Thyroid gland (tissue), 4 donors: ENCODE measurements at regions not wholly inside any gene's neighbourhood (a gene's known extent, or its start where the extent isn't known, plus 50 kb on each side); places are given as distances from the start of the nearest gene placed in this dataset.

ENCODE experiments used
- DNase-seq, 2 donors: peaks; one replicate each; pipeline ENCODE4 v3.0.0-alpha.2; 2019
- H3K27ac ChIP-seq, 3 donors: fragments of 200-600 bp; sonication (generic); 1 replicate in 2 of 3; 2 replicates in 1 of 3; pipeline ENCODE4 v1.5.1; 2016 to 2019; ENCODE audit warnings: mild to moderate bottlenecking in 1 of 3, moderate library complexity in 1 of 3
- H3K27me3 ChIP-seq: fragments of 200-600 bp; sonication (generic); one replicate; pipeline ENCODE4 v1.5.1; 2019
- H3K36me3 ChIP-seq, 2 donors: fragments of 200-600 bp; sonication (generic); one replicate each; pipeline ENCODE4 v1.5.1; 2016 to 2019
- H3K4me1 ChIP-seq, 2 donors: fragments of 200-600 bp; sonication (generic); one replicate each; pipeline ENCODE4 v1.5.1; 2017 to 2019
- H3K4me3 ChIP-seq, 3 donors: fragments of 200-600 bp; sonication (generic); replicated peaks in 1 of 3; 1 replicate in 2 of 3; 2 replicates in 1 of 3; pipeline ENCODE4 v1.5.1; 2016; ENCODE audit warnings: mild to moderate bottlenecking in 1 of 3
- H3K9me3 ChIP-seq: fragments of 200-600 bp; sonication (generic); one replicate; pipeline ENCODE4 v1.5.1; 2017
- CTCF ChIP-seq, 6 experiments: fragments of 200-600 bp in 3 of 6; fragments of 450-650 bp in 3 of 6; sonication (generic) in 3 of 6; IDR thresholded peaks; one replicate each; pipeline ENCODE4 v1.5.1; 2016 to 2019; ENCODE audit warnings: antibody characterized with exemption in 6 of 6, mild to moderate bottlenecking in 2 of 6, inconsistent platforms in 1 of 6, moderate library complexity in 1 of 6
- POLR2A ChIP-seq, 2 donors: fragments of 450-650 bp; IDR thresholded peaks; one replicate each; pipeline ENCODE4 v1.6.1; 2017; ENCODE audit warnings: antibody characterized with exemption in 2 of 2, mild to moderate bottlenecking in 2 of 2, moderate library complexity in 1 of 2
- WGBS, 2 donors: methylation state at CpG; one replicate each; pipeline ENCODE4 v1.1.5; 2017; 5-methylcytosine and 5-hydroxymethylcytosine counted together
- intact Hi-C: fragments of 100-400 bp; cut with DNase I; formaldehyde crosslinking; loops from one replicate; pipeline ENCODE4 v1.15.1; 2023

- DNase-seq: no peak
- intact Hi-C loops: no loop called here
- H3K4me3 ChIP-seq: no peak overlapping the region
- H3K4me1 ChIP-seq: no peaks in the 10 kb centered on the region
- TF ChIP-seq POLR2A (IDR thresholded peaks at IDR 0.05): no peak
- WGBS, 2 donors: 91 to 94% methylated on average over 5 of the region's 5 CpGs
- H3K27me3 ChIP-seq: no peaks in the 10 kb centered on the region
- H3K27ac ChIP-seq: no peak overlapping the region
- no peaks in the 10 kb centered on the region for H3K36me3 ChIP-seq
- H3K9me3 ChIP-seq: no peaks in the 10 kb centered on the region
Measured at GRCh38 chr5:111602817-111603445, 90.6 kb upstream of the STARD4 start.

GRCh38 chr5:111598996-111599395, 86.7 kb upstream of the STARD4 start:
- no peaks in the 10 kb centered on the region for H3K9me3 ChIP-seq
- 75 to 78% methylated on average over 2 of the region's 2 CpGs for WGBS, 2 donors
- no peak for DNase-seq
- no peaks in the 10 kb centered on the region for H3K36me3 ChIP-seq
- no peak overlapping the region for H3K27ac ChIP-seq
- TF ChIP-seq POLR2A (IDR thresholded peaks at IDR 0.05) (no peak), CTCF (IDR thresholded peaks at IDR 0.05) (no peak)
- intact Hi-C loops: no loop called here
- no peaks in the 10 kb centered on the region for H3K4me1 ChIP-seq
- H3K4me3 ChIP-seq: no peak overlapping the region
- no peaks in the 10 kb centered on the region for H3K27me3 ChIP-seq

DNA sequence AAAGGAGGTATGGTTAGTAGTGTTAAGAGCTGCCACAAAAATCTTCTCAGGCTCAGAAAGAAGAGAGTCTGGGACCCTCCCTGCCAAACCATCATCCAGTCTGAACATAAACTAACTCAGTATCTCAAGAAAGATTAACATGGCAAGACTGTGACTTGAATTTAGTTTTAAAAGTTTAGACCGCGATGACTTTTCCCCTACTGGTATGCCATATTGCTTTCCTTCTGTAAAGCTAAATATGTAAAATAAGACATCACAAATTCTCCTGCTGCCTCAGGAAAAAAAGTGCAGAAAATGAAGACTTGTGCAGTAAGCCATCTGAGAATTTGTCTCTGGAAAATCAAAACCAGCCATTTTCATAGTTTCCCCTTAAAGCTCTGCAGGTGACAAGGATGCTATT, 85.2 kb upstream of the STARD4 start:
- DNase-seq: no peak
- H3K4me1 ChIP-seq: no peaks in the 10 kb centered on the region
- intact Hi-C loops: no loop called here
- no peak for TF ChIP-seq POLR2A (IDR thresholded peaks at IDR 0.05)
- no peak for TF ChIP-seq CTCF (IDR thresholded peaks at IDR 0.05)
- H3K4me3 ChIP-seq: no peak overlapping the region
- no peaks in the 10 kb centered on the region for H3K27me3 ChIP-seq
- no peaks in the 10 kb centered on the region for H3K9me3 ChIP-seq
- 95 to 96% methylated on average over 2 of the region's 2 CpGs for WGBS, 2 donors
- no peaks in the 10 kb centered on the region for H3K36me3 ChIP-seq
- H3K27ac ChIP-seq: no peak overlapping the region

GRCh38 chr5:111596705-111597104, 84.4 kb upstream of the STARD4 start:
- no peak overlapping the region for H3K4me3 ChIP-seq
- no peaks in the 10 kb centered on the region for H3K27me3 ChIP-seq
- H3K9me3 ChIP-seq: no peaks in the 10 kb centered on the region
- no peaks in the 10 kb centered on the region for H3K4me1 ChIP-seq
- H3K36me3 ChIP-seq: no peaks in the 10 kb centered on the region
- intact Hi-C loops: no loop called here
- no peak for DNase-seq
- WGBS, 2 donors: 83 to 92% methylated on average over 1 to 3 of the region's 5 CpGs
- TF ChIP-seq POLR2A (IDR thresholded peaks at IDR 0.05): no peak
- no peak overlapping the region for H3K27ac ChIP-seq

DNA sequence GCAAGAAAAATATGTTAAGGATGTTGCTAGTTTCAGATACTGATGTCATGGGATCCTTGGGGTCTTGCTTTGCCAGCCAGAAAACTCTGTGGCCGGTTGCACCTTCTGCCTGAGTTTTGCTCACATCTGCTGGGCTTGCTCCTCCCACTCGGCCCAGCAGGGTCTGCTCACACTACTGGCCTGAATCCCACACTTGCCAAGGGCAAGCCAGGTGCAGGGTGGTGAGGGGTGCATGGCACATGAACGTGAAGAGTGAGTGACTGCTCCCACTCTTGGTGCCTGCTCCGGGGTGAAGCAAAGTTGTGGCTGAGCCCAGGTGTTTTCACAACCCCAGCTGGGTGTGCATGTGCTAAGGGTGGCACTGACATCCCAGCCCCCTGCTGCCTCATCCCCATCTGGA, 83.1 kb upstream of the STARD4 start:
- DNase-seq: no peak
- H3K4me1 ChIP-seq: no peaks in the 10 kb centered on the region
- no peaks in the 10 kb centered on the region for H3K36me3 ChIP-seq
- no peak overlapping the region for H3K4me3 ChIP-seq
- WGBS, 2 donors: 69 to 92% methylated on average over 2 to 4 of the region's 4 CpGs
- no peaks in the 10 kb centered on the region for H3K9me3 ChIP-seq
- no peaks in the 10 kb centered on the region for H3K27me3 ChIP-seq
- intact Hi-C loops: no loop called here
- no peak overlapping the region for H3K27ac ChIP-seq
- no peak for TF ChIP-seq CTCF (IDR thresholded peaks at IDR 0.05)
- no peak for TF ChIP-seq POLR2A (IDR thresholded peaks at IDR 0.05)

GRCh38 chr5:111589316-111589715, 77.0 kb upstream of the STARD4 start:
- Histone ChIP-seq H3K27ac (no peak overlapping the region), H3K4me3 (no peak overlapping the region), H3K36me3 (no peaks in the 10 kb centered on the region), H3K9me3 (no peaks in the 10 kb centered on the region), H3K27me3 (no peaks in the 10 kb centered on the region), H3K4me1 (peaks cover 6 to 8% of the 10 kb centered on the region in 2 donors)
- intact Hi-C loops: no loop called here
- no peak for TF ChIP-seq CTCF (IDR thresholded peaks at IDR 0.05)
- TF ChIP-seq POLR2A (IDR thresholded peaks at IDR 0.05): no peak
- WGBS, 2 donors: 92 to 100% methylated on average over 1 of the region's 1 CpG
- DNase-seq: no peak
